EH (cell line): ENCODE measurements at regions not wholly inside any gene's neighbourhood (a gene's known extent, or its start where the extent isn't known, plus 50 kb on each side); places are given as distances from the start of the nearest gene placed in this dataset.

Experiments used
- DNase-seq: peaks from one replicate; pipeline ENCODE4 v3.0.0-alpha.2; 2015; ENCODE audit warnings: low read depth

DNA sequence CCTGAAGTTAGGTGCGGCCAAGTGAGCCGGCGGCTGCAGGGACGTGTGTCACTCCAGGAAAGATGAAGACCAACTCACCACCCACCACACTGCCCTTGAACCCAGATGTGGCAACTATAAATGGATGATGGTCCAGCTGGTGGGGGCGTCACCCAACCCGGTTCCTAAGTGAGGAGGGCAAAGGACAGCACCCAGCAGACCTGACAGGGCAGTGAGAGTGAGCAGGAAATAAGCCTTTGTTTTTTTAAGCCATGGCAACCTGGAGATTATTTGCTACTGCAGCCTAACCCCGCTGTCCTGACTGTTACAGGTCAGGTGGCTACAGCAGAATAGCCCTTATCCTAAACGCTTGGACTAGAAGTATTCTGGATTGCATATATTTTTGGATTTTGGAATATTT is 228.9 kb downstream of the CTTN start:
- no peak for DNase-seq

DNA sequence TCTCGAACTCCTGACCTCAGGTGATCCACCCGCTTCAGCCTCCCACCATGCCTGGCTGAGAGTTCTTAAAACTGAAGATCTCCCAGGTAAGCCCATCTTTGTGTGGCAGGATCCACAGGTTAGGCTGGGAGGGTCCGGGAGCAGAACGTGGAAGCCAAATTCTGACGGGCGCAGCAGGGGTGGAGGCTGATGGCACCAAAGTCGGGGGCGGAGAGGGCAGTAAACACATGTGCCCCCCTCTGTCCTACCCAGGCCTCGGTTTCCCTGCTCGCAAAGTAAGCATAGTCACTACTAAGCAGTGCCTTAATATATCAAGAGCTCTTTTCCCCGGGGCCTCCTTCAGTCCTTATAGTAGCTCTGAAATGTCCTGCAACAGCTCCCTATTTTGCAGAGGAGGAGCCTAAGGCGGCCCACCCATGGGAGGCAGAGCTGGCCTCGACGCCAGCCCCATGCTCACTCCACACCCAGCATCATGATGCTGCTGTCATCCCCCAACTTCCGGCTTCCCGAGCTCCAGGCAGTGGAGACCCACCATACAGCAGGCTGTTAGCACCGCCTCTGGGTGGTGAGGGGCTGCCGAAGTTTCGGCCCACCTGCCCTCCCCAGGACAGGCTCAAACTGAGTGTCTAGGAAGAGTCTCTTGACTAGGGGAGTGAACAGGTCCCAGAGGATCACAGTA is 230.0 kb downstream of the CTTN start:
- DNase-seq, result no peak

DNA sequence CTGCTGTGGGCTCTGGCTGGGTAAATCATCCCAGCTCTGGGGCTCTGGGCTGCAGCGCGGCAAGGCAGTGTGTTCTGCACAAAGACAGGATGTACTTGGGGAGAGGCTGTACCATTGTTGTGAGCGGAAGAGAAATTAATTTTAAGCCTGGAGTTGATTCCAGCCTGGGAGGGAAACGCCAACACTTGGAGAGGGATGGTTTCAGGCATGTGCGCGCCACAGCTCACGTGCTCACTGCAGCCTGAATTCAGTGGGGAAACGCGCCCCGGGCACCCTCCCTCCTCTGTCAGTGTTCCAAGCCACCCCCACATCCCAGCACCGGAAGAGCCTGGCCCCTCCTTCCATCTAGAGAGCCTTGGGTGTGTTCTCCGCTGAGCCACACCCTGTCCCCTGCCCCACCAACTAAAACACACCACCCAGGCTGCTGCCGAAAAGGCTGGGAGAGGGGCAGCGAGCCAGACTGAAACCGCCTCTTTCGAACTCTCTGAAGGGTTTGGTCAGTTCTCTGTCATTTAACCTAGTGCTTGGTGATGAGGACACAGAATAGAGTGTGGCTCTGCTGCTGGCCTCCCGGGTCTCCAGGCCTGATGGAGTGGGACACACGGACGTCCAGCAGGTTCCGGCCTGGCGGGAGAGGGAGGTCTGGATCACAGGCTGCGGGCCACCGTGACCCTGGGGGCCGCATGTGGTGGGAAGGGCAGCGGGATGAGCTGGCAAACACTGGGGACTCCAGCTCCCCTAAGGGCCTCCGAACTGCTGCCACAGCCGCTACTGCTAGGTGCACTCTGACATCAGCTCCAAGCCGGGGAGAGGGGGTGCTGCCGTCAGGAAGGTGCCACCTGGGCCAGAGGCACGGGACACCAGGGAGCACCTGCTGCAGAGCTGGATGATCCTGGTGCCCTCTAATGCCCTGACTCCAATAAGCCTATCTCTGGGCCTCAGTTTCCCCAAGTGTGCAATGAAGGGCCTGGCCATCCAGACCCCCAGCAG is 230.8 kb downstream of the CTTN start:
- DNase-seq, result no peak

DNA sequence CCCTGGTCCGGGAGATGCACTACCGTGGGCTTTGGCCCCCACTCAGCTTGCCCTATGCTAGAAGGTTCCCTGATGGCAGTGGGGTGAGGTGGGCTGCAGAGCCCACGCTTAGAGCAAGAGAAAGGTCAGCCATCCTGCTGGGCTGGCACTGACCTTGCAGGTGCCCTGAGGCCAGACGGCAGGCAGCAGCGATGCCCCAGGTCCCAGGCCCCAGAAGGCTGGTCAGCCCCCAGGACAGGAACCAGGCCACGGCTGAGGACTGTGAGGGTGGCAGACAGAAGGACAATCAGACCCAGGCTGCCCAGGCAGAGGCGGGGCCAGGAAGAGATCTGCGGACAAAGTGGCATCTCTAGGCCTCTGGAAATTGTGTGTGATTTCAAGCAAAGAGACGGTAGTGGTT is 231.7 kb downstream of the CTTN start:
- DNase-seq, result no peak

DNA sequence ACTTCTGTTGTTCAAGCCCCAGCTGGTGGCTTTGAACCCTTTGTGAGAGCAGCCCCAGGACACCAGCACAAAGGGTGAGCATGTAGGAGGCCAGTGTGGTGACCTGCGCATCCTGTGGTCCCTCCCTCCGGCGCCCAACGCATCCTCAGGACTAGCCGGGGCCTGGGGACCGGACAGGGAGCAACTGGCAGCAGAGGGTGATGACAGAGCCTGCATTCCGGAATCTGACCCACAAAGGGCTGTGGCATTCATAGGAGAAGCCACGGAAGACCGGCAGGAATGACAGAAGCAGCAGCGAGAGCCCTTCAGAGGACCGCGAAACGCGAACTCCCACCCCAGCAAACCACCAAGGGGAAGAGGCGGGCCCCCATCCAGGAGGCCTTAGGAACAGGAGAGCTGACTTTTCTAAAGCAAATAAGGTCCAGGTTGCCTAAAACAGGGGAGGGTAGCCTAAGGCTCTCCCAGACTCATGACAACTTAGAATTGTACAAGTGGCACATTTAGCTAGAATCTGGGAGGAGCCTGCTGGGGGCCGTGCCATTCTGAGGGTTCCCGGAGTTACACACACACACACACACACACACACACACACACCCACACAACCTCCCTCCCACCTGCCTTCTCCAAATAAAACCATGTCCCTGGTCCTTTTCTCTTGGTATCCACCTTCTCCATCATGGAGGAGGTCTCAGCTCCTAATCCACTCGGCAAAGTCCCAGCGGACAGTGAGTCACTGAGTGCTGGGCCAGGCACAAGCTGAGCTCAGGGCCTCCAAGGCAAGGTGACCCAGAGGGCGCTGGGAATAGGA is 232.7 kb downstream of the CTTN start:
- DNase-seq, result no peak

DNA sequence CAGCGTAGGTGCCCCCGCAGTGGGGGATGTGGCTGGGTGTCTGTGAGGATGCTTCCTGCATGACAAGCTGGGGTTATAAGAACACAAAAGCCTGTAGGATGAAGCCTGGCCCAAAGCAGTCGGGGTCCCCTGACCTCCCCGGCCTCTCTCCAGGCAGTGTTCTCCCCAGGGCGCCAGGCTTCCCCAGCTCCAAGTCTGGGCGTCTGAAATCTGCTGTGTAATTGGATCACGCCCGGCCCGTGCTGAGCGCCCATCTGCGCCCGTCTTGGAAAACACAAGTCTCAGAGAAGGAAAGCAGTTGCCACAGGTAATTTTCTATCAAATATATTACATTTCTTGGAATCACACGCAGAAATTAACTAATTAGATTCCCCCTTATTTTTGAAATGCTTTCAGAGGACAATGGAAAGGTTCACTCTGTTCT is 233.3 kb downstream of the CTTN start:
- no peak for DNase-seq

DNA sequence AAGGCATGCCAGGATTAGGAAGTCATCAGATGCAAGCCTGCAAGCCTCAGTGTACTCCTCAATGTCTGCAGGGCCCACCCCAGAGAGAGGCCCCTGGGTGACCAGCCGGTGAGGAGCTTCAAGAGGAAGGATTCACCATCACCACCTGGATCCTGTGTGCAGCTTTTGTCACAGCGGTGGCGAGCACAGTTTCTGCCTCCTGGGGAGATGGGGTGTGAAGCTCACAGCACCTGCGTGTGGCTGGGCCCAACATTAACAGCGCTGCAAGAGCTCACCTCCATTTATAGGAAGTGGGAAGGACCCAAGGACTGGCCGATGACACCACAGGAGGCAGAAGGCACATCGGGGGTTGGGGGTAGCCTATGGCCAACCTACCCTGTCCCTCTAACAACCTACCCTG is 235.3 kb downstream of the CTTN start:
- no peak for DNase-seq

DNA sequence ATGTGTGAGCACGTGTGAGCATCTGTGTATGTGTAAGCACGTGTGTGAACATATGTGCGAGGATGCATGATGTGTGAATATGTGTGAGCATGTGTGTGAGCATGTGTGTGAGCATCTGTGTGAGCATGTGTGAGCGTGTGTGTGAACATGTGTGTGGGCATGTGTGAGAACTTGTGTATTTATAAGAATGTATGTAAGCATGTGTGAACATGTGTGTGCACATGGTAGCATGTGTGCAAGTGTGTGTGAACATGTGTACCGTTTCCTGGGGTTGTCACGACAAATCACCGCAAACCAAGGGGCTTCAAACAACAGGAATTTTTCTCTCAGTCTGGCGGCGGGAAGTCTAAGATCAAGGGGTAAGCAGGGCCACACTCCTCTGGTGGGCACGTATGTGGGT is 238.3 kb downstream of the CTTN start:
- DNase-seq, result no peak

DNA sequence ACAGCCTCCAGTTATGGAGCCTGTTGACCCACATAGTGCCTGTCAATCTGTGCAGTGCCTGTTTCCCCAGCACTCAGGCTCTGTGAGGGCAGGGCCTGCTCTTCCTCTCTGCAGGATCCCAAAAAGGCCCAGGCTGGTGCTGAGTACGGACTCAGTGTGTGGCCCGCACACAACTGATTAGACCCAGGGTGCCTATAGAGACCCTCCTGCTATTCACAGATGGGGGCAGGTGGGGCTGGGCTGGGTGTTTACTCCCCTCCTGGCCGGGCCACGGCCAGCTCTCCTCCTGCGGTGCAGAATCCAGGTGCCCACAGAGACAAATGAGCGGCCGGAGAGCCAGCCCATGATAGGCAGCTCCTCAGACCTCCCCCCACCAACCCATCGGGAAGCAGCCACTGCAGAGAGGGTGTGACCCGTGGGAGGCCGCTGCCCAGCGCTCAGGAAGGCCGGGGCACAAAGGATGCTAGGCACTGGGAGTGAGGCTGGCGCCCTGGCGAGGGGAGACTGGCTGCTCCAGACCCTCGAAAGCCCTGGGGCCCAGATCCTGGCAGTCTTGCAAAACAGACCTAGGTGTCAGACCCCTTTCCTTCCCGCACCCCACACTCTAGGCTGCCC is 239.0 kb downstream of the CTTN start:
- DNase-seq, result no peak

DNA sequence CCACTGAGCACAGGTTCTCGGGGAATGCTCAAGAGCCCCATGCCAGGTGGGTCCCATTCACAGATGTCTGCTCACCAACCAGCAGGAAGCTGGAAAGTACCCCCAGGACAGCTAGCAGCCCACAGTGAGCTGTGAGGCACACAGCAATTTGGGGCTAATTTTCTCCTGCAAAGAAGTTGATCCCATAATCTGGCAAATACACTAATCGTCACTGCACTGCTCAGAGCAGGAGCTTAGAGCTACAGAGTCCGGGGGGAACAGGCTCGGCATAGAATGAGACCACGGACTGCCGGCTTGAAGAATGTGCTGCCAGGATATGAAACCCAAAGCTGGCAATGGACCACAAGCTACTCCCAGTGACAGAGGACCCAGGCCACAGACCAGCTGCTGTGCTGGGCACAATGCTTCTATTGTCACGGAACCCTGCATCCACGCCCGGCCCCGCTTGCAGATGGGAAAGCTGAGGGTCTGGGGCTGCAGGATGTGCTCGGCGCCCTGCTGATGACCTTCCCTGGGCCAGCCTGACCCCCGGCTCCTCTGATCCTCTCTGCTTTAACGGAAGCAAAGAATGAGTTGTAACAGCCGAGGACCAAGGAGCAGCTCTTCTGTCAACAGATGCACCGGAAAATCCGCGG is 239.7 kb downstream of the CTTN start:
- no peak for DNase-seq

DNA sequence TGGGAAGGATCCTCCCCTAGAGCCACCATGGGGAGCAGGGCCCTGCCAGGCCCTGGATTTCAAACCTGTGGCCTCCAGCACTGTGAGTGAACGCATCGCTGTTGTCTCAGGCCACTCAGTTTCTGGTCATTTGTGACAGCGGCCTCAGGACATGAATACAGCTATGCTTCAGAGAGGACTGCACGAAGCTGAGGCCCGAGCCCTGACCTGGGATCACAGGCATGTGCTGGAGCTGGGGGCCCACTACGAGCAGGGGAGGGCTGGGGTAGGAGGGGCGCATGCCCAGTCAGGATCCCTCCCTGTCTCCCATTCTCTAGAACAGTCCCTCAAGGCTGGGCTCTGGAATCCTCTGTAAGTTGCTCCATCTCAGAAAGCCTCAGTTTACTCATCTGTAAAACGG is 242.1 kb downstream of the CTTN start:
- DNase-seq, result no peak

DNA sequence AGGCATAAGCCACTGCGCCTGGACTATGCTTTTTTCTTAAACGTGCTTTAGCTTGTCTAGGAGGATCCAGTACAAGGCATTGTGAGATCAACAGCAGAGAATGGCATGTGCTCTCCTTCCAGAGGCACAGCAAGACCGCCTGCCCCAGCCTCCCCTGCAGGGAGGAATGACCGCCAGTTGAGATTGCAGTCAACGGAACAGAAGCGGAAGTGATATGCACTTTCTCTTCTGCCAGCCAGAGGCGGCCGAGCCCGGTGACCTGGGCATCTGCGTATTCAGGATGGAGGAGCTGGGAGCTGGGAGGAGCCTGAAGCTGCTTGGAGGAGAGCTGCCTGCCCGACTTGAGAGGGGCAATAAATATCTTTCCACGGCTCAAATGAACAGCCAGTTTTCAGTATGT is 243.0 kb downstream of the CTTN start:
- no peak for DNase-seq

DNA sequence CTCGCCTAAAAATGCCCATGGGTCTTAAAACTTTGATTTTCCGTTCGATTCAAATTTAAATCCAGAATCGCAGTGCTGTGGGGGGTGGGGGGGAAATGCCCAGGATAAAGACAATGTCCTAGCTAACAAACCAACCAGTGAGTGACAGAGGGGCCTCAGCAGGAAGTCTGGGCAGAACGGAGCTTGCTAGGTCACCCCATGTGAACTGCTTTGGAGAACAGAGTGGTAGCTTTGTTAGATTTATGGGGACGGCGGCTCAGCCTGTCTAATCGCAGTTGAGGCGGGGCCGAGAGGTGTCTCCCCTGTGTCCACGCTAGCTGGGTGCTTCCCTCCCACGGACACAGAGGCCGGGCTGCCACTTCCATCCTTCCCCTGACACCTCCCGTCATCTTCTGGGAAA is 243.9 kb downstream of the CTTN start:
- no peak for DNase-seq

DNA sequence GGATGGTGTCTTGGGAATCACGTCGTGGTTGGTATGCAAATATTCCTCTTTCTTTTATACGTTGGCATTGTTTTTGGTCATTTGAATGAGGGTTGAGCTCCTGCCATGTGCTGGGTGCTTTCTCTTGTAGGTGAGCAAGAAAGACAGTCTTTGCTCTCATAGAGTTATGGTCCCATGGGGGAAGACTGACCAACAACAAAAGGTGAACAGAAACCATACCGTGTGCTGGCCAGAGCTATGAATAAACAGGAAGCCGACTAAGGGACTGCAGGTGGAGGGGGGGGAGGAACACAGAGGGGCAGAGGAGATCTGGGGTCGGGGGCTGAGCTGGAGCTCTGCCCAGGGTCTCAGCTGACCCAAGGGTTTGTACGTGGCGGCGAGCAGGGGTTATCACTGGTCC is 245.3 kb downstream of the CTTN start:
- no peak for DNase-seq

DNA sequence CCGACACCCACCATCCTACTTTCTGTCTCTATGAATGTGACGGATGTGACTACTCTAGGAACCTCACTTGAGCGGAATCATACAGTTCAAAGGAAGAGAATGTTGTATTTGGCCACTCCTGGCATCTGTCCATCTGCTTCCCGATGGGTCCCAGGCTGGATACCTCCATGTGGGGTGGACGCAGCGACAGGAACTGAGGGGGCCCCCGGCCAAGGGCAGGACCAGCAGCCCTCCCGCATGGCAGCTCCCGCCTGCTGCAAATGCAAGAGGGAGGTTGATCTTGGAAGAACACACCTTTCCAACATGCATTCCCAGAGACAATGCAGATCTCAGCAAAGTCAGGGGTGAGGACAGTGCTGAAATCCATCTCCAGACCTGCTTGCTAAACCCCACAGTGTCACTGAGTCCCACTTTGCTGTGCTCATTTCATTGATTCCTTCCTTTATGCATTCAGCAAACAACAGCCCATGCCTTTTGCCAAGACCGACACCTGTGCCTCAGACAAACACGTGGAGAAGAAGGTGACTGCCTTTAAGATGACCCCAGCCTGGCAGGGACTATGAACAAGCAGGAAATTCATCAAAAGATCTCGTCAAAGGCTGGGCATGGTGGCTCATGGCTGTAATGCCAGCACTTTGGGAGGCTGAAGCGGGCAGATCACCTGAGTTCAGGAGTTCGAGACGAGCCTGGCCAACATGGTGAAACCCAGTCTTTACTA is 246.2 kb downstream of the CTTN start:
- no peak for DNase-seq

DNA sequence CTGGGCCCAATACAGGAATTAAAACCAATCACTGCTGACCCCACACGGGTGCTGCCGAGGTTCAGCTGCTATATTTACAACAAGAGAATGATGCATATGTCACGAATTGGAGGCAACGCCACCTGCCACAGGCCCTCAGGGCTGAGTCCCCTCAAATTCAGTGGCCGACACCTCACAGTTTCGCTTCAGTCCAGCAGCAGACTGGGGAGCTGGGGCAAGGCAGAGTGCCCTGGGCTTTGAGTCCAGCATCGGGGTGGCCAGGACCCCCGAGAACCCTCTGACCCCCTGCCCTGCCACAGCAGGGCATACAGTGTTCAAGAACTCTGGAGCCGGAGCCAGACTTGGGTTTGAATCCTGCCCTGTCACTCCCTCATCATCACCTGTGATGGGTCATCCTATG is 247.2 kb downstream of the CTTN start:
- DNase-seq, result no peak

DNA sequence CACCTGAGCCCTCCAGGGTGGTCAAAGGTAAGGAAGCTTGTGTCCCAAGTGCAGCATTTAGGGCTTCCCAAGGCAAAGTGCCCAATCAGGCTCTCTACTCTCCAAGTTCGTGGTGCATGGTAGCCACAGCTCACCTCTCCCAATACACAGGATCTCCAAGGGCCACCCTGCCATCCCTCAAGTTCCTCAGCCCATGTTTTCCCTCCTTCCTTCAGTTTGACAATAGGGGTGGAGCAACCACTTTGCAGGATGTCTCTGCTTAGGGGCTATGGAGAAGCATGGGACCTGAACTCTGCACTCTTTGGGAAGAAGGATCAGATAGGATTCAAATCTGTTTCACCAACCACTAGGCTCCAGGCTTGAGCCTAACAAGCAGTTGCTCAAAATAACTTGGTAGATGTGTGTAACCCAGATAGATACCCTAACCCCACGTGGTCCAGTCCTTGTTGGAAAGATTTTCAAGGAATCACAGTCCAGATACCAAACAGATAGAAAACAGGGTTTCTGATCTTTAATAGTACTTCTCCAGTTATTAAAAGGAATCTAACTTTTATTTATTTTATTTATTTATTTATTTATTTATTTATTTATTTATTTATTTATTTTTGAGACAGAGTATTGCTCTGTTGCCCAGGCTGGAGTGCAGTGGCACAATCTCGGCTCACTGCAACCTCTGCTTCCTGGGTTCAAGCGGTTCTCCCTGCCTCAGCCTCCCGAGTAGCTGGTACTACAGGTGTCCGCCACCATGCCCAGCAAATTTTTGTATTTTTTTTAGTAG is 248.1 kb downstream of the CTTN start:
- DNase-seq, result no peak

DNA sequence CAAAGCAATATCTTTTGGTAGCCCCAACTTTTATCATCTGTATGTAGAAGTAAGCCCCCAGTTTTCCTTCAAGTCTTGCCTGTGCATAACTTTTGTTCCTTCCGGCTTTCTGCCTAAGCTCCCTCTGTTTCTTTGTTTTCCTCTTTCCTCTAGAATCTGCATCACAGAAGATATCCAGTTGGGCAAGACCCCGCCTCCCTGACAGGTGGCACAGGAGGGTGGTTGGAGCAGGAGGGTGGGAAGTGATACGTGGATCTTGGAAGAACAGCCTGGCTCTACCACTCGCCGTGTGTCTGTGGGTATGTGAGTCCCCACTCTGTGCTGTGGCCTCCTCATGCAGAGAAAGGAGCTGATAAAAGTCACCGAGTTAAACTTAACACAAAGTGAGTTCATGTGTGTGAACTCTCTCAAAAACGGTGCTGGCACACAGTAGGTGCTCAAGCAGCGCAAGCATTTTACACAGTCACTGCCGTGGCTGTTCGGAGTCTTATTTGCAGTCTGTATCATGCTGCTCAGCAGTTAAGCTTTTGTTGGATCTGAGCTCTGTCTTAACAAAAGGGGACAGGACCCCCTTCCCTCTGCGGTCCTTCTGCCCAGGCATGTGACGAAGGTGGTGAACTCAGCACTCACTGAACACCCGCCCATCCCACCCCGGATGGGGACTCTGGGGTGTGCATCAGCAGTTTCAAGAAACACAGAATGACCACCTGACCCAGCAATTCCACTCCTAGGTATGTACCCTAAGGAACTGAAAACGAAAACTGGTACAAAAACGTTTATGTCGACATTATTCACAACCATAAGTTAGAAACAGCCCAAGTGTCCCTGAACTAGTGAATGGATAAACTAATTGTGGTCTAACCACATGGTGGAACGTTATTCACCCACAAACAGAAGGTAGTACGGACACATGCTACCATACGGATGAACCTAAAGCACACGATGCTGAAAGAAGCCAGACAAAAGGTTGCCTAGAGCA is 249.1 kb downstream of the CTTN start:
- no peak for DNase-seq
